ENCODE measurements at regions not wholly inside any gene's neighbourhood (a gene's known extent, or its start where the extent isn't known, plus 50 kb on each side); places are given as distances from the start of the nearest gene placed in this dataset.

DNA sequence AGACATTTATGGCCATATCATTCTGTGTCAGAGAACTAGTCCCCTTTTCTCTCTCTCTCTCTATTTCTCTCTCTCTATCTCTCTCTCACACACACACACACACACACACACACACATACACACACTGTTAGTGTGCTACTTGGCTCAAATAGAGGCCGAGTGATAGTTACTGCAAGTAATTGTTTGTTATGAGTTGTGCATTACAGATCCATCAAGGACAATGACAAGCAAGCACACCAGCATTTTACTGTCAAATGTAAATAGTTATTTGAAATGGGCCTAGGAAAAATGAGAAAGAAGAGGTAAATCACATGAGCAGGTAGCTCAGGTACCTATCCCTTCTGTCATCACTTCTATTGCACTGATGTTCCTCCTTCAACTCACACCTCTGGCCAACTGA, 122.4 kb upstream of the CDH7 start:
- TF ChIP-seq DNMT1 (IDR thresholded peaks at IDR 0.05) = no peak
- TF ChIP-seq, protein P1, sequence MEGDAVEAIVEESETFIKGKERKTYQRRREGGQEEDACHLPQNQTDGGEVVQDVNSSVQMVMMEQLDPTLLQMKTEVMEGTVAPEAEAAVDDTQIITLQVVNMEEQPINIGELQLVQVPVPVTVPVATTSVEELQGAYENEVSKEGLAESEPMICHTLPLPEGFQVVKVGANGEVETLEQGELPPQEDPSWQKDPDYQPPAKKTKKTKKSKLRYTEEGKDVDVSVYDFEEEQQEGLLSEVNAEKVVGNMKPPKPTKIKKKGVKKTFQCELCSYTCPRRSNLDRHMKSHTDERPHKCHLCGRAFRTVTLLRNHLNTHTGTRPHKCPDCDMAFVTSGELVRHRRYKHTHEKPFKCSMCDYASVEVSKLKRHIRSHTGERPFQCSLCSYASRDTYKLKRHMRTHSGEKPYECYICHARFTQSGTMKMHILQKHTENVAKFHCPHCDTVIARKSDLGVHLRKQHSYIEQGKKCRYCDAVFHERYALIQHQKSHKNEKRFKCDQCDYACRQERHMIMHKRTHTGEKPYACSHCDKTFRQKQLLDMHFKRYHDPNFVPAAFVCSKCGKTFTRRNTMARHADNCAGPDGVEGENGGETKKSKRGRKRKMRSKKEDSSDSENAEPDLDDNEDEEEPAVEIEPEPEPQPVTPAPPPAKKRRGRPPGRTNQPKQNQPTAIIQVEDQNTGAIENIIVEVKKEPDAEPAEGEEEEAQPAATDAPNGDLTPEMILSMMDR (IDR thresholded peaks at IDR 0.05 in 2 of 3, conservative IDR thresholded peaks at IDR 0.05 in 1 of 3; ENCODE audit: insufficient read depth in 2 of 3, low read depth in 1 of 3, low read length in 3 of 3) = no peak
- no peak for TF ChIP-seq MEF2D (tag; conservative IDR thresholded peaks at IDR 0.05; ENCODE audit: low read depth)
- TF ChIP-seq, protein P2, sequence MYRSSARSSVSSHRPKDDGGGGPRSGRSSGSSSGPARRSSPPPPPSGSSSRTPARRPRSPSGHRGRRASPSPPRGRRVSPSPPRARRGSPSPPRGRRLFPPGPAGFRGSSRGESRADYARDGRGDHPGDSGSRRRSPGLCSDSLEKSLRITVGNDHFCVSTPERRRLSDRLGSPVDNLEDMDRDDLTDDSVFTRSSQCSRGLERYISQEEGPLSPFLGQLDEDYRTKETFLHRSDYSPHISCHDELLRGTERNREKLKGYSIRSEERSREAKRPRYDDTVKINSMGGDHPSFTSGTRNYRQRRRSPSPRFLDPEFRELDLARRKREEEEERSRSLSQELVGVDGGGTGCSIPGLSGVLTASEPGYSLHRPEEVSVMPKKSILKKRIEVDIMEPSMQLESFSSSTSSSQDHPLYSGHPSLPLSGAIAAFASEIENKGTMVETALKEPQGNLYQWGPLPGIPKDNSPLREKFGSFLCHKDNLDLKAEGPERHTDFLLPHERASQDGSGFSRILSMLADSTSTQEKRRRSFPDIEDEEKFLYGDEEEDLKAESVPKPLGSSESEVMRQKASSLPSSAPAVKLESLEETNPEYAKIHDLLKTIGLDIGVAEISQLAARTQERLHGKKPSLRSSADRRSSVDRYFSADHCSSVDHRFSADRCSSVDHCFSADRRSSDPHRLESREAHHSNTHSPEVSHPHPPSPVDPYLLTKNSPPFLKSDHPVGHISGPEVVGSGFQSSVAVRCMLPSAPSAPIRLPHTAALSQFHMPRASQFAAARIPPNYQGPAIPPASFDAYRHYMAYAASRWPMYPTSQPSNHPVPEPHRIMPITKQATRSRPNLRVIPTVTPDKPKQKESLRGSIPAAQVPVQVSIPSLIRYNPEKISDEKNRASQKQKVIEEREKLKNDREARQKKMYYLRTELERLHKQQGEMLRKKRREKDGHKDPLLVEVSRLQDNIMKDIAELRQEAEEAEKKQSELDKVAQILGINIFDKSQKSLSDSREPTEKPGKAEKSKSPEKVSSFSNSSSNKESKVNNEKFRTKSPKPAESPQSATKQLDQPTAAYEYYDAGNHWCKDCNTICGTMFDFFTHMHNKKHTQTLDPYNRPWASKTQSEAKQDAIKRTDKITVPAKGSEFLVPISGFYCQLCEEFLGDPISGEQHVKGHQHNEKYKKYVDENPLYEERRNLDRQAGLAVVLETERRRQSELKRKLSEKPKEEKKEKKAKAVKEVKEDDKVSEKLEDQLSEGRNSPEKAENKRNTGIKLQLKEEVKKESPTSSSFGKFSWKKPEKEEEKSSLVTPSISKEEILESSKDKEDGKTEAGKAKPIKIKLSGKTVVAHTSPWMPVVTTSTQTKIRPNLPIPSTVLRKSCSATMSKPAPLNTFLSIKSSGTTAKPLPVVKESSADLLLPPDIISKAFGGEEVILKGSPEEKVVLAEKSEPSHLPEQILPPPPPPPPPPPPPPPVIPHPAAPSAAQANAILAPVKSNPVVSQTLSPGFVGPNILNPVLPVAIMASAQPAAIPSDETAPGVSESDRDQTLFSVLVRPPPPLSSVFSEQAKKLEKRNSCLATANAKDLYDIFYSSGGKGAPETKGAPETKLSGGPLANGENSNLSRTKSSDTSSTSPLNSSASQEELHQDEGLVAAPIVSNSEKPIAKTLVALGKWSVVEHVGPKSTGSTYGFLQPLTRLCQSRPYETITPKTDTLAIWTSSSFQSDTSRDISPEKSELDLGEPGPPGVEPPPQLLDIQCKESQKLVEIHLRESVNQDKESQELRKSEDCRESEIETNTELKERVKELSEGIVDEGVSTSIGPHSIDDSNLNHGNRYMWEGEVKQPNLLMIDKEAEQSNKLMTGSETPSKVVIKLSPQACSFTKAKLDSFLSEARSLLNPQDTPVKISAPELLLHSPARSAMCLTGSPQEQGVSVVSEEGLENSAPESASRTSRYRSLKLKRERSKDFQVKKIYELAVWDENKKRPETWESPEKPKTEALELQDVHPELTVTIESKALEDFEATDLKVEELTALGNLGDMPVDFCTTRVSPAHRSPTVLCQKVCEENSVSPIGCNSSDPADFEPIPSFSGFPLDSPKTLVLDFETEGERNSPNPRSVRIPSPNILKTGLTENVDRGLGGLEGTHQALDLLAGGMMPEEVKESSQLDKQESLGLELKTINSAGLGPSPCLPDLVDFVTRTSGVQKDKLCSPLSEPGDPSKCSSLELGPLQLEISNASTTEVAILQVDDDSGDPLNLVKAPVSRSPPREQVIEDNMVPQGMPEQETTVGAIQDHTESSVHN (IDR thresholded peaks at IDR 0.05; ENCODE audit: borderline replicate concordance in 1 of 2, low read depth in 1 of 2) = no peak
- TF ChIP-seq UBTF (IDR thresholded peaks at IDR 0.05; ENCODE audit: borderline replicate concordance in 1 of 2, low read depth in 2 of 2, low read length in 2 of 2) = no peak
- no peak for TF ChIP-seq ETV6 (IDR thresholded peaks at IDR 0.05; ENCODE audit: borderline replicate concordance in 1 of 2, low read depth in 2 of 2, low read length in 1 of 2)
- no peak for TF ChIP-seq ETV6 (CRISPR knock-in tag; IDR thresholded peaks at IDR 0.05; ENCODE audit: borderline replicate concordance)
- TF ChIP-seq, protein P3, sequence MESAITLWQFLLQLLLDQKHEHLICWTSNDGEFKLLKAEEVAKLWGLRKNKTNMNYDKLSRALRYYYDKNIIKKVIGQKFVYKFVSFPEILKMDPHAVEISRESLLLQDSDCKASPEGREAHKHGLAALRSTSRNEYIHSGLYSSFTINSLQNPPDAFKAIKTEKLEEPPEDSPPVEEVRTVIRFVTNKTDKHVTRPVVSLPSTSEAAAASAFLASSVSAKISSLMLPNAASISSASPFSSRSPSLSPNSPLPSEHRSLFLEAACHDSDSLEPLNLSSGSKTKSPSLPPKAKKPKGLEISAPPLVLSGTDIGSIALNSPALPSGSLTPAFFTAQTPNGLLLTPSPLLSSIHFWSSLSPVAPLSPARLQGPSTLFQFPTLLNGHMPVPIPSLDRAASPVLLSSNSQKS (CRISPR knock-in tag; IDR thresholded peaks at IDR 0.05) = no peak
- no peak for TF ChIP-seq ZZZ3 (IDR thresholded peaks at IDR 0.05)
- TF ChIP-seq ZNF174 (CRISPR knock-in tag; IDR thresholded peaks at IDR 0.05) = no peak

Data from K562 (cell line).